HG02970 (cell line): ENCODE measurements at regions not wholly inside any gene's neighbourhood (a gene's known extent, or its start where the extent isn't known, plus 50 kb on each side); places are given as distances from the start of the nearest gene placed in this dataset.

Source experiments
- ATAC-seq: cut with Tn5 transposase; IDR thresholded peaks from one replicate; pipeline ENCODE4 v1.9.1; 2021; ENCODE audit warnings: mild to moderate bottlenecking, moderate library complexity, moderate number of reproducible peaks; ENCODE audit not compliant: unreplicated experiment, low FRiP score

GRCh38 chr15:62809968-62810260, 232.6 kb upstream of the TPM1 start:
- ATAC-seq: no peak

- ATAC-seq: no peak
Observed at GRCh38 chr15:62812515-62812835, 230.1 kb upstream of the TPM1 start.

GRCh38 chr15:62816342-62817069, 226.0 kb upstream of the TPM1 start:
- ATAC-seq: no peak

GRCh38 chr15:62818691-62819090, 223.9 kb upstream of the TPM1 start:
- ATAC-seq: no peak

GRCh38 chr15:62821384-62822131, 221.0 kb upstream of the TPM1 start:
- ATAC-seq: no peak

- ATAC-seq: no peak
Observed at GRCh38 chr15:62822228-62822627, 220.3 kb upstream of the TPM1 start.

- no peak for ATAC-seq
Observed at GRCh38 chr15:62823561-62823960, 219.0 kb upstream of the TPM1 start.

- ATAC-seq: no peak
Observed at GRCh38 chr15:62824111-62825015, 218.2 kb upstream of the TPM1 start.

- no peak for ATAC-seq
Observed at GRCh38 chr15:62825191-62825590, 217.4 kb upstream of the TPM1 start.

GRCh38 chr15:62826561-62826960, 216.0 kb upstream of the TPM1 start:
- ATAC-seq: no peak

- ATAC-seq: no peak
Observed at GRCh38 chr15:62828364-62828763, 214.2 kb upstream of the TPM1 start.

- ATAC-seq: no peak
Observed at GRCh38 chr15:62832231-62832630, 210.3 kb upstream of the TPM1 start.

GRCh38 chr15:62833646-62834045, 208.9 kb upstream of the TPM1 start:
- ATAC-seq: no peak

- no peak for ATAC-seq
Observed at GRCh38 chr15:62834686-62835329, 207.7 kb upstream of the TPM1 start.

GRCh38 chr15:62835351-62835750, 207.2 kb upstream of the TPM1 start:
- no peak for ATAC-seq

- no peak for ATAC-seq
Observed at GRCh38 chr15:62835762-62836161, 206.8 kb upstream of the TPM1 start.

- no peak for ATAC-seq
Observed at GRCh38 chr15:62840526-62841268, 201.8 kb upstream of the TPM1 start.

GRCh38 chr15:62841269-62841628, 201.3 kb upstream of the TPM1 start:
- ATAC-seq: no peak

GRCh38 chr15:62841891-62842559, 200.5 kb upstream of the TPM1 start:
- ATAC-seq: no peak

GRCh38 chr15:62843311-62843710, 199.2 kb upstream of the TPM1 start:
- ATAC-seq: no peak
